SK-N-SH (cell line): ENCODE measurements at regions not wholly inside any gene's neighbourhood (a gene's known extent, or its start where the extent isn't known, plus 50 kb on each side); places are given as distances from the start of the nearest gene placed in this dataset.

Source experiments
- PBX3 ChIP-seq: IDR thresholded peaks from 2 replicates; pipeline ENCODE4; 2012
- SMC3 ChIP-seq: IDR thresholded peaks from 2 replicates; pipeline ENCODE4 v1.6.1; 2012; ENCODE audit warnings: low read depth, low read length, improper control_type of control experiment
- TF ChIP-seq, protein P1 (sequence below): fragments of 200-600 bp; sonication (generic); IDR thresholded peaks from 2 replicates; pipeline ENCODE4 v1.6.1; 2017; ENCODE audit warnings: antibody characterized with exemption, mild to moderate bottlenecking, moderate library complexity

- TF ChIP-seq SMC3 (no peak), PBX3 (no peak)
- TF ChIP-seq, protein P1, sequence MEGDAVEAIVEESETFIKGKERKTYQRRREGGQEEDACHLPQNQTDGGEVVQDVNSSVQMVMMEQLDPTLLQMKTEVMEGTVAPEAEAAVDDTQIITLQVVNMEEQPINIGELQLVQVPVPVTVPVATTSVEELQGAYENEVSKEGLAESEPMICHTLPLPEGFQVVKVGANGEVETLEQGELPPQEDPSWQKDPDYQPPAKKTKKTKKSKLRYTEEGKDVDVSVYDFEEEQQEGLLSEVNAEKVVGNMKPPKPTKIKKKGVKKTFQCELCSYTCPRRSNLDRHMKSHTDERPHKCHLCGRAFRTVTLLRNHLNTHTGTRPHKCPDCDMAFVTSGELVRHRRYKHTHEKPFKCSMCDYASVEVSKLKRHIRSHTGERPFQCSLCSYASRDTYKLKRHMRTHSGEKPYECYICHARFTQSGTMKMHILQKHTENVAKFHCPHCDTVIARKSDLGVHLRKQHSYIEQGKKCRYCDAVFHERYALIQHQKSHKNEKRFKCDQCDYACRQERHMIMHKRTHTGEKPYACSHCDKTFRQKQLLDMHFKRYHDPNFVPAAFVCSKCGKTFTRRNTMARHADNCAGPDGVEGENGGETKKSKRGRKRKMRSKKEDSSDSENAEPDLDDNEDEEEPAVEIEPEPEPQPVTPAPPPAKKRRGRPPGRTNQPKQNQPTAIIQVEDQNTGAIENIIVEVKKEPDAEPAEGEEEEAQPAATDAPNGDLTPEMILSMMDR = no peak
These were observed 108.1 kb downstream of the ABCC12 start for GRCh38 chr16:48047720-48048119.
